GM23338 (cell line): ENCODE measurements at regions not wholly inside any gene's neighbourhood (a gene's known extent, or its start where the extent isn't known, plus 50 kb on each side); places are given as distances from the start of the nearest gene placed in this dataset.
"Not testable (repeated sequence)": the region's sequence is repeated elsewhere in the genome, so short reads cannot be mapped to it uniquely, and the experiment has no call there.

Source experiments
- ATAC-seq: fragments of 200-7000 bp; cut with Tn5 transposase; 3 replicates; pipeline ENCODE4 v1.9.1; 2020
- DNase-seq: peaks from one replicate; pipeline ENCODE4 v3.0.0-alpha.2; 2015; ENCODE audit warnings: low spot score
- H2AFZ ChIP-seq: fragments of 200-600 bp; sonication (generic); 2 replicates; pipeline ENCODE4 v1.8.0; 2016; ENCODE audit warnings: antibody characterized with exemption, mild to moderate bottlenecking, moderate library complexity
- H3F3A ChIP-seq: fragments of 200-600 bp; sonication (generic); replicated peaks from 2 replicates; pipeline ENCODE4 v1.8.0; 2017; ENCODE audit warnings: antibody characterized with exemption, mixed run types, low read depth
- H3K27ac ChIP-seq: fragments of 200-600 bp; sonication (generic); 2 replicates; pipeline ENCODE4 v1.6.1; 2016; ENCODE audit warnings: low read depth
- H3K27me3 ChIP-seq: fragments of 200-600 bp; sonication (generic); 2 replicates; pipeline ENCODE4 v1.8.0; 2016; ENCODE audit warnings: mild to moderate bottlenecking, mixed run types, moderate library complexity; ENCODE audit not compliant: insufficient read depth
- H3K36me3 ChIP-seq: fragments of 200-600 bp; sonication (generic); 2 replicates; pipeline ENCODE4 v1.8.0; 2016; ENCODE audit warnings: mild to moderate bottlenecking; ENCODE audit not compliant: insufficient read depth
- H3K4me1 ChIP-seq: fragments of 200-600 bp; sonication (generic); 2 replicates; pipeline ENCODE4 v1.8.0; 2016; ENCODE audit warnings: mild to moderate bottlenecking, moderate library complexity; ENCODE audit not compliant: insufficient read depth
- H3K4me2 ChIP-seq: fragments of 200-600 bp; sonication (generic); 2 replicates; pipeline ENCODE4 v1.7.1; 2017; ENCODE audit warnings: mixed run types
- H3K4me3 ChIP-seq: fragments of 200-600 bp; sonication (generic); 2 replicates; pipeline ENCODE4 v1.6.1; 2016; ENCODE audit warnings: mixed run types
- H3K79me2 ChIP-seq: fragments of 200-600 bp; sonication (generic); replicated peaks from 2 replicates; pipeline ENCODE4 v1.8.0; 2017; ENCODE audit warnings: mild to moderate bottlenecking; ENCODE audit not compliant: insufficient read depth
- H3K9me2 ChIP-seq: fragments of 200-600 bp; sonication (generic); 2 replicates; pipeline ENCODE4 v1.8.0; 2017; ENCODE audit not compliant: insufficient read depth
- H4K20me1 ChIP-seq: fragments of 200-600 bp; sonication (generic); replicated peaks from 2 replicates; pipeline ENCODE4 v1.8.0; 2017; ENCODE audit warnings: mild to moderate bottlenecking; ENCODE audit not compliant: insufficient read depth
- H3K27ac Mint-ChIP-seq: 2 replicates; pipeline ENCODE4 v1.8.0; 2020; ENCODE audit warnings: inconsistent platforms, mild to moderate bottlenecking, moderate library complexity, mixed read lengths
- H3K27me3 Mint-ChIP-seq: 3 replicates; pipeline ENCODE4 v1.8.0; 2022; ENCODE audit warnings: low read depth, mild to moderate bottlenecking, moderate library complexity, mixed read lengths, inconsistent platforms; ENCODE audit not compliant: insufficient read depth, poor library complexity
- H3K36me3 Mint-ChIP-seq: 3 replicates; pipeline ENCODE4 v1.8.0; 2021; ENCODE audit warnings: low read depth, mild to moderate bottlenecking, inconsistent platforms, moderate library complexity, mixed read lengths
- H3K4me1 Mint-ChIP-seq: 3 replicates; pipeline ENCODE4 v1.8.0; 2020; ENCODE audit warnings: mild to moderate bottlenecking, inconsistent platforms, mixed read lengths
- H3K4me3 Mint-ChIP-seq: 3 replicates; pipeline ENCODE4 v1.8.0; 2021; ENCODE audit warnings: moderate library complexity, mild to moderate bottlenecking, inconsistent platforms, mixed read lengths
- H3K9me3 Mint-ChIP-seq: 3 replicates; pipeline ENCODE4 v1.8.0; 2020; ENCODE audit warnings: moderate library complexity, mild to moderate bottlenecking, inconsistent platforms, mixed read lengths
- CREB1 ChIP-seq: fragments of 250-450 bp; sonication (Bioruptor Pico); IDR thresholded peaks from 2 replicates; pipeline ENCODE4 v1.5.0; 2020; ENCODE audit warnings: low read depth, mild to moderate bottlenecking, moderate library complexity
- STAT1 ChIP-seq: IDR thresholded peaks from one replicate; pipeline ENCODE4 v1.6.1; 2016; ENCODE audit warnings: antibody characterized with exemption; ENCODE audit not compliant: unreplicated experiment
- ZNF331 ChIP-seq: fragments of 250-450 bp; sonication (Bioruptor Pico); IDR thresholded peaks from 2 replicates; pipeline ENCODE4 v1.5.0; 2020; ENCODE audit warnings: low read depth, mild to moderate bottlenecking, moderate library complexity
- TF ChIP-seq, protein P1 (sequence below): IDR thresholded peaks from 2 replicates; pipeline ENCODE4 v1.6.1; 2016; ENCODE audit warnings: antibody characterized with exemption
- TF ChIP-seq, protein P2 (sequence below), 2 experiments: fragments of 200-600 bp in 1 of 2; sonication (generic) in 1 of 2; conservative IDR thresholded peaks; 2 replicates each; pipeline versions ENCODE4 v1.5.1 to v1.6.1; 2016 to 2017; ENCODE audit warnings: antibody characterized with exemption in 2 of 2, low read depth in 2 of 2, mild to moderate bottlenecking in 2 of 2, moderate library complexity in 1 of 2

DNA sequence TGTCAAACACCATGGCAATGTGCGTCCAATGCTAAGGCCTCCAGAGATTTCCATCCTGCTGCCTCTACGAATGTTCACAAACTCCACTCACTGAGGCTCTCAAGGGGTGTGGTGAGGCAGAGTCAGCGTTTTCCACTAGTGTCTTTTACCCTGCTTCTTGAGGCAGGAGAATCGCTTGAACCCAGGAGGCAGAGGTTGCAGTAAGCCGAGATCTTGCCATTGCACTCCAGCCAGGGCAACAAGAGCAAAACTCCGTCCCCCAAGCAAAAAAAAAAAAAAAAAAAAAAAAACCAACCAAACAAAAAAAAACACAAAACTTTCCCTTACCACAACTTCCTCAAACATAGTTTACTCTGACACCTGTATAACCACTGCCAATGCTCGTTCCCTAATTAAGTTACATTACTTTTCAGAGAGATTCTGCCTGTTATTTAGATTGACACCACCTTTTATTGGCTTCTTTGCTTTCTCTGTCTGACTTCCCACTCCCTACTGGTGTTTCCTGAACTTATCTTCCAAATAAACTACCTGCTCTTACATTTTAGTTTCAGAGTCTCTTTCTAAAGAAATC, 102.1 kb upstream of the ZNF746 start (continued):
- TF ChIP-seq CREB1 (no peak), ZNF331 (CRISPR knock-in tag) (no peak)
- TF ChIP-seq, protein P1, sequence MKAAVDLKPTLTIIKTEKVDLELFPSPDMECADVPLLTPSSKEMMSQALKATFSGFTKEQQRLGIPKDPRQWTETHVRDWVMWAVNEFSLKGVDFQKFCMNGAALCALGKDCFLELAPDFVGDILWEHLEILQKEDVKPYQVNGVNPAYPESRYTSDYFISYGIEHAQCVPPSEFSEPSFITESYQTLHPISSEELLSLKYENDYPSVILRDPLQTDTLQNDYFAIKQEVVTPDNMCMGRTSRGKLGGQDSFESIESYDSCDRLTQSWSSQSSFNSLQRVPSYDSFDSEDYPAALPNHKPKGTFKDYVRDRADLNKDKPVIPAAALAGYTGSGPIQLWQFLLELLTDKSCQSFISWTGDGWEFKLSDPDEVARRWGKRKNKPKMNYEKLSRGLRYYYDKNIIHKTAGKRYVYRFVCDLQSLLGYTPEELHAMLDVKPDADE = no peak

DNA sequence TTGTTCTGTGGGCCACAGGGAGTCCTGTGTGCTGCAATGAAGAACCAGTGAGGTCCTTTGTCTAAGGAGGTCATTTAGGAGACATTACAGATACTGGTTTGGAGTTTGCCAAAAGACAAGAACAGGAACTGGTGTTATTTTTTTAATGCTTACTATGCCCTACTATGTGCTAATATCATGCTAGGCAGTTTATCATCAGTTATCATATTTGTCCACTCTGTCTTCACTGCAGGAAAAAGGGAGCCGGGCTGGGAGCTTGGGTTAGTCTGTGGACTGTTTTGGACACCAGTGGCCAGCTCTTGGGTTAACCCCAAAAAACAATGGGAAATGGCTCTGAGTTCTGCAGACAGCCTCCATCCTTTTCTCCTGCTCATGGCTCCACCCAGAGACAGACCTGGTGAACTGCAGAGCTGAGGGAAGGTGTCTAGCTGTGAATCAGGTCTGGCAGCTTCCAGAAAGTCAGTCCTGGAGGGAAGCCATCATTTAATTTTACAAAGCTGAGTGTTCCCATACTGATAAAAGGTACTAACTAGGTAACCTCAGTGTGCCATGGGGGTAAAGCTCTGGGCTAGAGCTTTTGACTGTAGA, 101.2 kb upstream of the ZNF746 start:
- no peaks in the 10 kb centered on the region; the same call in 1 of the 2 replicates for H4K20me1 ChIP-seq
- H3K27ac ChIP-seq = no peak overlapping the region
- H3K36me3 ChIP-seq = no peaks in the 10 kb centered on the region; the same call in 1 of the 2 replicates
- H3K36me3 Mint-ChIP-seq = peaks cover 21% of the 10 kb centered on the region
- H3K9me2 ChIP-seq = no peaks in the 10 kb centered on the region
- H3K9me3 Mint-ChIP-seq = no peaks in the 10 kb centered on the region
- no peak overlapping the region for H3K4me2 ChIP-seq
- H3K4me3 ChIP-seq = no peak overlapping the region
- H3K27me3 ChIP-seq = no peaks in the 10 kb centered on the region
- H3K27ac Mint-ChIP-seq = no peak overlapping the region
- no peak for TF ChIP-seq STAT1
- TF ChIP-seq, protein P2, sequence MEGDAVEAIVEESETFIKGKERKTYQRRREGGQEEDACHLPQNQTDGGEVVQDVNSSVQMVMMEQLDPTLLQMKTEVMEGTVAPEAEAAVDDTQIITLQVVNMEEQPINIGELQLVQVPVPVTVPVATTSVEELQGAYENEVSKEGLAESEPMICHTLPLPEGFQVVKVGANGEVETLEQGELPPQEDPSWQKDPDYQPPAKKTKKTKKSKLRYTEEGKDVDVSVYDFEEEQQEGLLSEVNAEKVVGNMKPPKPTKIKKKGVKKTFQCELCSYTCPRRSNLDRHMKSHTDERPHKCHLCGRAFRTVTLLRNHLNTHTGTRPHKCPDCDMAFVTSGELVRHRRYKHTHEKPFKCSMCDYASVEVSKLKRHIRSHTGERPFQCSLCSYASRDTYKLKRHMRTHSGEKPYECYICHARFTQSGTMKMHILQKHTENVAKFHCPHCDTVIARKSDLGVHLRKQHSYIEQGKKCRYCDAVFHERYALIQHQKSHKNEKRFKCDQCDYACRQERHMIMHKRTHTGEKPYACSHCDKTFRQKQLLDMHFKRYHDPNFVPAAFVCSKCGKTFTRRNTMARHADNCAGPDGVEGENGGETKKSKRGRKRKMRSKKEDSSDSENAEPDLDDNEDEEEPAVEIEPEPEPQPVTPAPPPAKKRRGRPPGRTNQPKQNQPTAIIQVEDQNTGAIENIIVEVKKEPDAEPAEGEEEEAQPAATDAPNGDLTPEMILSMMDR (conservative IDR thresholded peaks at IDR 0.05; ENCODE audit: low read depth in 2 of 2) = peak; percentile 45 to 66
- no peak overlapping the region for H3K4me3 Mint-ChIP-seq
- H3F3A ChIP-seq = no peaks in the 10 kb centered on the region
- H3K4me1 Mint-ChIP-seq = no peaks in the 10 kb centered on the region
- DNase-seq (peak; percentile 70), ATAC-seq (peak; percentile 94)
- H3K4me1 ChIP-seq = no peaks in the 10 kb centered on the region
- H3K79me2 ChIP-seq = no peaks in the 10 kb centered on the region
- no peak overlapping the region for H2AFZ ChIP-seq
- H3K27me3 Mint-ChIP-seq = peaks cover 2% of the 10 kb centered on the region

DNA sequence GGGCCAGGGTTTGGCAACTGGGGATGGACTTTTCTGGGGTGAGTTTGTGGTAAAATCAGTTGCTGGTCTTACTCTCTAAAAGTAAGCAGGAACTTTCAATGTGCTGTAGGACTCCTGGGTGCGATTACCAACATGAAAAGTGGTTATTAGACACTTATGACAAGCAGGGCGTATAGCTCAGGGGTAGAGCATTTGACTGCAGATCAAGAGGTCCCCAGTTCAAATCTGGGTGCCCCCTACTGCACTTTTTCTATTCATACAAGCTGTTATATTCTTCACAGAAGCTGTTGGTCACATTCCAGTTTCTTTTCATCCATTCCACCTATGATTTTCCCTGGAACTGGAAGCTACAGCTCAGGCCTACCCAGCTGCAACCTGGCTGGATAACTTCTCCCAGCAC, 100.2 kb upstream of the ZNF746 start:
- H3K27ac Mint-ChIP-seq, H3K4me3 ChIP-seq, H3K27ac ChIP-seq, H3K4me1 ChIP-seq, H3K27me3 Mint-ChIP-seq, H3K79me2 ChIP-seq, H3K27me3 ChIP-seq, H3K4me3 Mint-ChIP-seq, H2AFZ ChIP-seq, H3K9me2 ChIP-seq, H3K9me3 Mint-ChIP-seq, H3K4me2 ChIP-seq, H4K20me1 ChIP-seq, H3F3A ChIP-seq, H3K4me1 Mint-ChIP-seq, H3K36me3 ChIP-seq, DNase-seq, ATAC-seq: not testable (repeated sequence)
- peaks cover 19% of the 10 kb centered on the region for H3K36me3 Mint-ChIP-seq
